IPS-20b (cell line): ENCODE measurements at regions not wholly inside any gene's neighbourhood (a gene's known extent, or its start where the extent isn't known, plus 50 kb on each side); places are given as distances from the start of the nearest gene placed in this dataset.

Experiments used
- H3K27ac ChIP-seq: one replicate; pipeline ENCODE4 v1.5.1; 2013; ENCODE audit warnings: low read length
- H3K27me3 ChIP-seq: 2 replicates; pipeline ENCODE4 v1.6.1; 2013; ENCODE audit warnings: mild to moderate bottlenecking, low read length, inconsistent platforms; ENCODE audit not compliant: insufficient read depth
- H3K36me3 ChIP-seq: 2 replicates; pipeline ENCODE4 v1.6.1; 2013; ENCODE audit warnings: low read depth, mild to moderate bottlenecking, inconsistent platforms, low read length, moderate library complexity; ENCODE audit not compliant: insufficient read depth
- H3K4me1 ChIP-seq: 2 replicates; pipeline ENCODE4 v1.6.1; 2013; ENCODE audit warnings: mild to moderate bottlenecking, control low read depth, inconsistent platforms, low read length, moderate library complexity; ENCODE audit not compliant: insufficient read depth
- H3K4me3 ChIP-seq: 2 replicates; pipeline ENCODE4 v1.5.1; 2013; ENCODE audit warnings: mild to moderate bottlenecking, low read length, inconsistent platforms
- H3K9ac ChIP-seq: 2 replicates; pipeline ENCODE4 v1.6.1; 2013; ENCODE audit warnings: low read depth, mild to moderate bottlenecking, inconsistent platforms, low read length, moderate library complexity
- H3K9me3 ChIP-seq: 2 replicates; pipeline ENCODE4 v1.6.1; 2013; ENCODE audit warnings: mild to moderate bottlenecking, low read depth, low read length, inconsistent platforms; ENCODE audit not compliant: insufficient read depth

- Histone ChIP-seq H3K27me3 (no peaks in the 10 kb centered on the region), H3K4me1 (no peaks in the 10 kb centered on the region), H3K9me3 (no peaks in the 10 kb centered on the region), H3K4me3 (no peak overlapping the region), H3K27ac (no peak overlapping the region), H3K36me3 (no peaks in the 10 kb centered on the region), H3K9ac (no peak overlapping the region)
These were observed 826.4 kb downstream of the SOCS6 start for GRCh38 chr18:71115261-71115660.

GRCh38 chr18:71114550-71115210 is 825.8 kb downstream of the SOCS6 start:
- Histone ChIP-seq H3K27me3 (no peaks in the 10 kb centered on the region), H3K27ac (no peak overlapping the region), H3K9me3 (no peaks in the 10 kb centered on the region), H3K4me3 (no peak overlapping the region), H3K36me3 (no peaks in the 10 kb centered on the region), H3K4me1 (no peaks in the 10 kb centered on the region), H3K9ac (no peak overlapping the region)

- H3K27ac ChIP-seq: no peak overlapping the region
- H3K36me3 ChIP-seq: no peaks in the 10 kb centered on the region
- no peaks in the 10 kb centered on the region for H3K9me3 ChIP-seq
- no peaks in the 10 kb centered on the region for H3K27me3 ChIP-seq
- H3K4me3 ChIP-seq: no peak overlapping the region
- no peaks in the 10 kb centered on the region for H3K4me1 ChIP-seq
- no peak overlapping the region for H3K9ac ChIP-seq
These were observed 818.4 kb downstream of the SOCS6 start for GRCh38 chr18:71107244-71107643.

- Histone ChIP-seq H3K9me3 (no peaks in the 10 kb centered on the region), H3K36me3 (no peaks in the 10 kb centered on the region), H3K9ac (no peak overlapping the region), H3K27me3 (no peaks in the 10 kb centered on the region), H3K4me3 (no peak overlapping the region), H3K4me1 (no peaks in the 10 kb centered on the region), H3K27ac (no peak overlapping the region)
These were observed 817.9 kb downstream of the SOCS6 start for GRCh38 chr18:71106701-71107100.

- H3K36me3 ChIP-seq: no peaks in the 10 kb centered on the region
- H3K9me3 ChIP-seq: no peaks in the 10 kb centered on the region
- no peaks in the 10 kb centered on the region for H3K4me1 ChIP-seq
- no peak overlapping the region for H3K9ac ChIP-seq
- H3K4me3 ChIP-seq: no peak overlapping the region
- no peaks in the 10 kb centered on the region for H3K27me3 ChIP-seq
- H3K27ac ChIP-seq: no peak overlapping the region
These were observed 817.2 kb downstream of the SOCS6 start for GRCh38 chr18:71105994-71106546.

GRCh38 chr18:71105078-71105819 is 816.4 kb downstream of the SOCS6 start:
- H3K4me3 ChIP-seq: no peak overlapping the region
- no peak overlapping the region for H3K9ac ChIP-seq
- H3K36me3 ChIP-seq: no peaks in the 10 kb centered on the region
- H3K9me3 ChIP-seq: no peaks in the 10 kb centered on the region
- no peaks in the 10 kb centered on the region for H3K27me3 ChIP-seq
- no peak overlapping the region for H3K27ac ChIP-seq
- H3K4me1 ChIP-seq: no peaks in the 10 kb centered on the region

GRCh38 chr18:71079606-71080005 is 790.8 kb downstream of the SOCS6 start:
- Histone ChIP-seq H3K27ac (no peak overlapping the region), H3K9ac (no peak overlapping the region), H3K9me3 (no peaks in the 10 kb centered on the region), H3K4me1 (no peaks in the 10 kb centered on the region), H3K27me3 (no peaks in the 10 kb centered on the region), H3K36me3 (no peaks in the 10 kb centered on the region), H3K4me3 (no peak overlapping the region)

- H3K27ac ChIP-seq: no peak overlapping the region
- H3K9me3 ChIP-seq: no peaks in the 10 kb centered on the region
- no peaks in the 10 kb centered on the region for H3K27me3 ChIP-seq
- no peak overlapping the region for H3K9ac ChIP-seq
- no peak overlapping the region for H3K4me3 ChIP-seq
- no peaks in the 10 kb centered on the region for H3K36me3 ChIP-seq
- H3K4me1 ChIP-seq: no peaks in the 10 kb centered on the region
These were observed 788.6 kb downstream of the SOCS6 start for GRCh38 chr18:71077451-71077850.

- H3K36me3 ChIP-seq: no peaks in the 10 kb centered on the region
- H3K9ac ChIP-seq: no peak overlapping the region
- H3K27ac ChIP-seq: no peak overlapping the region
- no peaks in the 10 kb centered on the region for H3K4me1 ChIP-seq
- no peaks in the 10 kb centered on the region for H3K9me3 ChIP-seq
- H3K27me3 ChIP-seq: no peaks in the 10 kb centered on the region
- no peak overlapping the region for H3K4me3 ChIP-seq
These were observed 786.3 kb downstream of the SOCS6 start for GRCh38 chr18:71075147-71075546.

- no peak overlapping the region for H3K27ac ChIP-seq
- no peaks in the 10 kb centered on the region for H3K9me3 ChIP-seq
- no peaks in the 10 kb centered on the region for H3K36me3 ChIP-seq
- no peak overlapping the region for H3K9ac ChIP-seq
- H3K27me3 ChIP-seq: no peaks in the 10 kb centered on the region
- no peaks in the 10 kb centered on the region for H3K4me1 ChIP-seq
- no peak overlapping the region for H3K4me3 ChIP-seq
These were observed 779.5 kb downstream of the SOCS6 start for GRCh38 chr18:71068338-71068737.

- H3K36me3 ChIP-seq: no peaks in the 10 kb centered on the region
- no peak overlapping the region for H3K4me3 ChIP-seq
- no peak overlapping the region for H3K9ac ChIP-seq
- no peak overlapping the region for H3K27ac ChIP-seq
- no peaks in the 10 kb centered on the region for H3K27me3 ChIP-seq
- no peaks in the 10 kb centered on the region for H3K9me3 ChIP-seq
- no peaks in the 10 kb centered on the region for H3K4me1 ChIP-seq
These were observed 761.0 kb downstream of the SOCS6 start for GRCh38 chr18:71049893-71050292.

- H3K27ac ChIP-seq: no peak overlapping the region
- H3K9me3 ChIP-seq: no peaks in the 10 kb centered on the region
- H3K4me1 ChIP-seq: no peaks in the 10 kb centered on the region
- no peaks in the 10 kb centered on the region for H3K27me3 ChIP-seq
- no peak overlapping the region for H3K4me3 ChIP-seq
- no peak overlapping the region for H3K9ac ChIP-seq
- H3K36me3 ChIP-seq: no peaks in the 10 kb centered on the region
These were observed 759.0 kb downstream of the SOCS6 start for GRCh38 chr18:71047882-71048281.
